ENCODE measurements at regions not wholly inside any gene's neighbourhood (a gene's known extent, or its start where the extent isn't known, plus 50 kb on each side); places are given as distances from the start of the nearest gene placed in this dataset.

DNA sequence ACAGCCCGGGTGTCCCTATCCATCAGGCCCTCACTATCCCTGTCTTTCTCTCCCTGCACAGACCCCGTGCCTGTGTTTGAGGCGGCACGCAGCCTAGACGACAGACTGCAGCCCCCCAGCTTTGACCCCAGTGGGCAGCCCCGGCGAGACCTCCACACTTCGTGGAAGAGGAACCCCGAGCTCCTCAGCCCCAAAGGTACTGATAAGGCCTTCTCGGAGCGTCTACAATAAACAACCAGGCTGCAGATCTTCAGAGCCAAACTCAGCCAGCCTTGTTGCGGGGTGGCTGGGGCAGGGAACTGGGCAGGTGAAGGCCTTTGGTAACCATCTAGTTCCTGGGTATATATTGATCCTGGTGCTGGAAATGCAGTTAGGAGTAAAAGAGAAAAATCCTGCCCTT is 77.5 kb downstream of the PHETA1 start:
- H3K4me3 ChIP-seq = no peak overlapping the region
- H2AFZ ChIP-seq = no peak overlapping the region
- Mint-ChIP-seq H3K27ac (no peak overlapping the region), H3K27me3 (ENCODE audit: insufficient read depth, low read depth, poor library complexity) (peaks cover 2% of the 10 kb centered on the region), H3K36me3 (ENCODE audit: low read depth) (peaks cover 12% of the 10 kb centered on the region; the same call in 2 of the 3 replicates), H3K4me1 (peaks cover 5% of the 10 kb centered on the region; the same call in 2 of the 3 replicates), H3K4me3 (no peak overlapping the region), H3K9me3 (no peaks in the 10 kb centered on the region)
- DNase-seq (ENCODE audit: low spot score) = no peak
- H3K4me1 ChIP-seq (ENCODE audit: insufficient read depth) = no peaks in the 10 kb centered on the region
- no peak overlapping the region for H3K27ac ChIP-seq (ENCODE audit: low read depth)
- H3K9me2 ChIP-seq (ENCODE audit: insufficient read depth) = no peaks in the 10 kb centered on the region
- no peak overlapping the region for H3K4me2 ChIP-seq
- TF ChIP-seq NANOG (IDR thresholded peaks at IDR 0.05; ENCODE audit: borderline replicate concordance) (no peak), EZH2 (IDR thresholded peaks at IDR 0.05; ENCODE audit: low read depth, unreplicated experiment) (no peak), STAT1 (IDR thresholded peaks at IDR 0.05; ENCODE audit: unreplicated experiment) (no peak), POLR2AphosphoS5 (IDR thresholded peaks at IDR 0.05; ENCODE audit: low read depth) (no peak)
- TF ChIP-seq, protein P1, sequence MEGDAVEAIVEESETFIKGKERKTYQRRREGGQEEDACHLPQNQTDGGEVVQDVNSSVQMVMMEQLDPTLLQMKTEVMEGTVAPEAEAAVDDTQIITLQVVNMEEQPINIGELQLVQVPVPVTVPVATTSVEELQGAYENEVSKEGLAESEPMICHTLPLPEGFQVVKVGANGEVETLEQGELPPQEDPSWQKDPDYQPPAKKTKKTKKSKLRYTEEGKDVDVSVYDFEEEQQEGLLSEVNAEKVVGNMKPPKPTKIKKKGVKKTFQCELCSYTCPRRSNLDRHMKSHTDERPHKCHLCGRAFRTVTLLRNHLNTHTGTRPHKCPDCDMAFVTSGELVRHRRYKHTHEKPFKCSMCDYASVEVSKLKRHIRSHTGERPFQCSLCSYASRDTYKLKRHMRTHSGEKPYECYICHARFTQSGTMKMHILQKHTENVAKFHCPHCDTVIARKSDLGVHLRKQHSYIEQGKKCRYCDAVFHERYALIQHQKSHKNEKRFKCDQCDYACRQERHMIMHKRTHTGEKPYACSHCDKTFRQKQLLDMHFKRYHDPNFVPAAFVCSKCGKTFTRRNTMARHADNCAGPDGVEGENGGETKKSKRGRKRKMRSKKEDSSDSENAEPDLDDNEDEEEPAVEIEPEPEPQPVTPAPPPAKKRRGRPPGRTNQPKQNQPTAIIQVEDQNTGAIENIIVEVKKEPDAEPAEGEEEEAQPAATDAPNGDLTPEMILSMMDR (conservative IDR thresholded peaks at IDR 0.05; ENCODE audit: low read depth in 2 of 2) = no peak
- TF ChIP-seq, protein P2, sequence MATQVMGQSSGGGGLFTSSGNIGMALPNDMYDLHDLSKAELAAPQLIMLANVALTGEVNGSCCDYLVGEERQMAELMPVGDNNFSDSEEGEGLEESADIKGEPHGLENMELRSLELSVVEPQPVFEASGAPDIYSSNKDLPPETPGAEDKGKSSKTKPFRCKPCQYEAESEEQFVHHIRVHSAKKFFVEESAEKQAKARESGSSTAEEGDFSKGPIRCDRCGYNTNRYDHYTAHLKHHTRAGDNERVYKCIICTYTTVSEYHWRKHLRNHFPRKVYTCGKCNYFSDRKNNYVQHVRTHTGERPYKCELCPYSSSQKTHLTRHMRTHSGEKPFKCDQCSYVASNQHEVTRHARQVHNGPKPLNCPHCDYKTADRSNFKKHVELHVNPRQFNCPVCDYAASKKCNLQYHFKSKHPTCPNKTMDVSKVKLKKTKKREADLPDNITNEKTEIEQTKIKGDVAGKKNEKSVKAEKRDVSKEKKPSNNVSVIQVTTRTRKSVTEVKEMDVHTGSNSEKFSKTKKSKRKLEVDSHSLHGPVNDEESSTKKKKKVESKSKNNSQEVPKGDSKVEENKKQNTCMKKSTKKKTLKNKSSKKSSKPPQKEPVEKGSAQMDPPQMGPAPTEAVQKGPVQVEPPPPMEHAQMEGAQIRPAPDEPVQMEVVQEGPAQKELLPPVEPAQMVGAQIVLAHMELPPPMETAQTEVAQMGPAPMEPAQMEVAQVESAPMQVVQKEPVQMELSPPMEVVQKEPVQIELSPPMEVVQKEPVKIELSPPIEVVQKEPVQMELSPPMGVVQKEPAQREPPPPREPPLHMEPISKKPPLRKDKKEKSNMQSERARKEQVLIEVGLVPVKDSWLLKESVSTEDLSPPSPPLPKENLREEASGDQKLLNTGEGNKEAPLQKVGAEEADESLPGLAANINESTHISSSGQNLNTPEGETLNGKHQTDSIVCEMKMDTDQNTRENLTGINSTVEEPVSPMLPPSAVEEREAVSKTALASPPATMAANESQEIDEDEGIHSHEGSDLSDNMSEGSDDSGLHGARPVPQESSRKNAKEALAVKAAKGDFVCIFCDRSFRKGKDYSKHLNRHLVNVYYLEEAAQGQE (IDR thresholded peaks at IDR 0.05; ENCODE audit: unreplicated experiment) = no peak
- H4K20me1 ChIP-seq (replicated peaks; ENCODE audit: insufficient read depth) = no peaks in the 10 kb centered on the region
- ATAC-seq = no peak
- no peaks in the 10 kb centered on the region for H3K36me3 ChIP-seq (ENCODE audit: insufficient read depth)
- no peaks in the 10 kb centered on the region for H3F3A ChIP-seq (replicated peaks; ENCODE audit: low read depth)
- no peaks in the 10 kb centered on the region for H3K27me3 ChIP-seq (ENCODE audit: insufficient read depth)
- no peaks in the 10 kb centered on the region for H3K79me2 ChIP-seq (replicated peaks; ENCODE audit: insufficient read depth)

DNA sequence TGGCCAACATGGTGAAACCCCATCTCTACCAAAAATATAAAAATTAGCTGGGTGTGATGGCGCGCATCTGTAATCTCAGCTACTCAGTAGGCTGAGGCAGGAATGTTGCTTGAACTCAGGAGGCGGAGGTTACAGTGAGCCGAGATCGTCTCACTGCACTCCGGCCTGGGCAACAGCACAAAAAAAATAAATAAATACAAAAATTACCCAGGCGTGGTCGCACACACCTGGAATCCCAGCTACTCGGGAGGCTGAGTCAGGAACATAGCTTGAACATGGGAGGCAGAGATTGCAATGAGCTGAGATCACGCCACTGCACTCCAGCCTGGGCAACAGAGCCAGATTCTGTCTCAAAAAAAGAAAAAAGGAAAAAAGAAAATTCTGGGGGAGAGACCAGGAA is 80.1 kb downstream of the PHETA1 start:
- Histone ChIP-seq H3K9me2 (ENCODE audit: insufficient read depth) (no peaks in the 10 kb centered on the region), H3K79me2 (replicated peaks; ENCODE audit: insufficient read depth) (no peaks in the 10 kb centered on the region), H3K4me2 (no peak overlapping the region), H3K27ac (ENCODE audit: low read depth) (no peak overlapping the region), H3F3A (replicated peaks; ENCODE audit: low read depth) (no peaks in the 10 kb centered on the region), H3K27me3 (ENCODE audit: insufficient read depth) (no peaks in the 10 kb centered on the region), H3K36me3 (ENCODE audit: insufficient read depth) (no peaks in the 10 kb centered on the region), H2AFZ (no peak overlapping the region), H4K20me1 (replicated peaks; ENCODE audit: insufficient read depth) (no peaks in the 10 kb centered on the region), H3K4me1 (ENCODE audit: insufficient read depth) (peaks cover 12% of the 10 kb centered on the region), H3K4me3 (no peak overlapping the region)
- H3K27me3 Mint-ChIP-seq (ENCODE audit: insufficient read depth, low read depth, poor library complexity) = no peaks in the 10 kb centered on the region
- H3K27ac Mint-ChIP-seq = no peak overlapping the region
- peaks cover 17% of the 10 kb centered on the region for H3K4me1 Mint-ChIP-seq
- ATAC-seq (no peak), DNase-seq (ENCODE audit: low spot score) (no peak)
- no peak overlapping the region for H3K4me3 Mint-ChIP-seq
- peaks cover 10% of the 10 kb centered on the region; the same call in 2 of the 3 replicates for H3K36me3 Mint-ChIP-seq (ENCODE audit: low read depth)
- no peaks in the 10 kb centered on the region for H3K9me3 Mint-ChIP-seq
- TF ChIP-seq, protein P3, sequence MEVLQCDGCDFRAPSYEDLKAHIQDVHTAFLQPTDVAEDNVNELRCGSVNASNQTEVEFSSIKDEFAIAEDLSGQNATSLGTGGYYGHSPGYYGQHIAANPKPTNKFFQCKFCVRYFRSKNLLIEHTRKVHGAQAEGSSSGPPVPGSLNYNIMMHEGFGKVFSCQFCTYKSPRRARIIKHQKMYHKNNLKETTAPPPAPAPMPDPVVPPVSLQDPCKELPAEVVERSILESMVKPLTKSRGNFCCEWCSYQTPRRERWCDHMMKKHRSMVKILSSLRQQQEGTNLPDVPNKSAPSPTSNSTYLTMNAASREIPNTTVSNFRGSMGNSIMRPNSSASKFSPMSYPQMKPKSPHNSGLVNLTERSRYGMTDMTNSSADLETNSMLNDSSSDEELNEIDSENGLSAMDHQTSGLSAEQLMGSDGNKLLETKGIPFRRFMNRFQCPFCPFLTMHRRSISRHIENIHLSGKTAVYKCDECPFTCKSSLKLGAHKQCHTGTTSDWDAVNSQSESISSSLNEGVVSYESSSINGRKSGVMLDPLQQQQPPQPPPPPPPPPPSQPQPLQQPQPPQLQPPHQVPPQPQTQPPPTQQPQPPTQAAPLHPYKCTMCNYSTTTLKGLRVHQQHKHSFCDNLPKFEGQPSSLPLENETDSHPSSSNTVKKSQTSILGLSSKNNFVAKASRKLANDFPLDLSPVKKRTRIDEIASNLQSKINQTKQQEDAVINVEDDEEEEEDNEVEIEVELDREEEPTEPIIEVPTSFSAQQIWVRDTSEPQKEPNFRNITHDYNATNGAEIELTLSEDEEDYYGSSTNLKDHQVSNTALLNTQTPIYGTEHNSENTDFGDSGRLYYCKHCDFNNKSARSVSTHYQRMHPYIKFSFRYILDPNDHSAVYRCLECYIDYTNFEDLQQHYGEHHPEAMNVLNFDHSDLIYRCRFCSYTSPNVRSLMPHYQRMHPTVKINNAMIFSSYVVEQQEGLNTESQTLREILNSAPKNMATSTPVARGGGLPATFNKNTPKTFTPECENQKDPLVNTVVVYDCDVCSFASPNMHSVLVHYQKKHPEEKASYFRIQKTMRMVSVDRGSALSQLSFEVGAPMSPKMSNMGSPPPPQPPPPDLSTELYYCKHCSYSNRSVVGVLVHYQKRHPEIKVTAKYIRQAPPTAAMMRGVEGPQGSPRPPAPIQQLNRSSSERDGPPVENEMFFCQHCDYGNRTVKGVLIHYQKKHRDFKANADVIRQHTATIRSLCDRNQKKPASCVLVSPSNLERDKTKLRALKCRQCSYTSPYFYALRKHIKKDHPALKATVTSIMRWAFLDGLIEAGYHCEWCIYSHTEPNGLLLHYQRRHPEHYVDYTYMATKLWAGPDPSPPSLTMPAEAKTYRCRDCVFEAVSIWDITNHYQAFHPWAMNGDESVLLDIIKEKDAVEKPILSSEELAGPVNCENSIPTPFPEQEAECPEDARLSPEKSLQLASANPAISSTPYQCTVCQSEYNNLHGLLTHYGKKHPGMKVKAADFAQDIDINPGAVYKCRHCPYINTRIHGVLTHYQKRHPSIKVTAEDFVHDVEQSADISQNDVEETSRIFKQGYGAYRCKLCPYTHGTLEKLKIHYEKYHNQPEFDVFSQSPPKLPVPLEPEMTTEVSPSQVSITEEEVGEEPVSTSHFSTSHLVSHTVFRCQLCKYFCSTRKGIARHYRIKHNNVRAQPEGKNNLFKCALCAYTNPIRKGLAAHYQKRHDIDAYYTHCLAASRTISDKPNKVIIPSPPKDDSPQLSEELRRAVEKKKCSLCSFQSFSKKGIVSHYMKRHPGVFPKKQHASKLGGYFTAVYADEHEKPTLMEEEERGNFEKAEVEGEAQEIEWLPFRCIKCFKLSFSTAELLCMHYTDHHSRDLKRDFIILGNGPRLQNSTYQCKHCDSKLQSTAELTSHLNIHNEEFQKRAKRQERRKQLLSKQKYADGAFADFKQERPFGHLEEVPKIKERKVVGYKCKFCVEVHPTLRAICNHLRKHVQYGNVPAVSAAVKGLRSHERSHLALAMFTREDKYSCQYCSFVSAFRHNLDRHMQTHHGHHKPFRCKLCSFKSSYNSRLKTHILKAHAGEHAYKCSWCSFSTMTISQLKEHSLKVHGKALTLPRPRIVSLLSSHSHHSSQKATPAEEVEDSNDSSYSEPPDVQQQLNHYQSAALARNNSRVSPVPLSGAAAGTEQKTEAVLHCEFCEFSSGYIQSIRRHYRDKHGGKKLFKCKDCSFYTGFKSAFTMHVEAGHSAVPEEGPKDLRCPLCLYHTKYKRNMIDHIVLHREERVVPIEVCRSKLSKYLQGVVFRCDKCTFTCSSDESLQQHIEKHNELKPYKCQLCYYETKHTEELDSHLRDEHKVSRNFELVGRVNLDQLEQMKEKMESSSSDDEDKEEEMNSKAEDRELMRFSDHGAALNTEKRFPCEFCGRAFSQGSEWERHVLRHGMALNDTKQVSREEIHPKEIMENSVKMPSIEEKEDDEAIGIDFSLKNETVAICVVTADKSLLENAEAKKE (CRISPR knock-in tag; IDR thresholded peaks at IDR 0.05) = no peak
